HEK293 (cell line): ENCODE measurements at regions not wholly inside any gene's neighbourhood (a gene's known extent, or its start where the extent isn't known, plus 50 kb on each side); places are given as distances from the start of the nearest gene placed in this dataset.

ENCODE experiments used
- RBAK ChIP-seq: fragments of 450-650 bp; formaldehyde crosslinking; IDR thresholded peaks from 2 replicates; pipeline ENCODE4 v1.5.1; 2016; ENCODE audit warnings: missing biosample characterization, missing genetic modification characterization
- ZFP37 ChIP-seq: fragments of 450-650 bp; formaldehyde crosslinking; IDR thresholded peaks from 2 replicates; pipeline ENCODE4 v1.5.1; 2016; ENCODE audit warnings: missing biosample characterization, missing genetic modification characterization
- ZNF544 ChIP-seq: fragments of 450-650 bp; formaldehyde crosslinking; IDR thresholded peaks from 2 replicates; pipeline ENCODE4 v1.5.0; 2017; ENCODE audit warnings: missing biosample characterization, missing genetic modification characterization
- TF ChIP-seq, protein P1 (sequence below): fragments of 450-650 bp; formaldehyde crosslinking; IDR thresholded peaks from 2 replicates; pipeline ENCODE4 v1.5.1; 2016; ENCODE audit warnings: missing biosample characterization, missing genetic modification characterization

DNA sequence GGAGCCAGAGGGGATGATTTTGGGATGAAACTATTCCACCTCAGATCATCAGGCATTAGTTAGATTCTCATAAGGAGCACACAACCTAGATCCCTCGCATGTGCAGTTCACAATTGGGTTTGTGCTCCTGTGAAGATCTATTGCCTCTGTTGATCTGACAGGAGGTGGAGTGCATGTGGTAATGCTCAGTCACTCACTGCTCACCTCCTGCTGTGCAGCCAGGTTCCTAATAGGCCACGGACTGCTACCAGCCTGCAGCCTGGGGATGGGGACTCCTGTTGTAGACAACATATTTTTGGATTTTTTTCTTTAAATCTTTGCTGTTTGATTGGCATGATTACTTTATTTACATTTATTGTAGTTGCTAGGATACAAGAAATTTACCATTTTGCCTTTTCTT lies 765.0 kb downstream of the INHBA start:
- TF ChIP-seq, protein P1, sequence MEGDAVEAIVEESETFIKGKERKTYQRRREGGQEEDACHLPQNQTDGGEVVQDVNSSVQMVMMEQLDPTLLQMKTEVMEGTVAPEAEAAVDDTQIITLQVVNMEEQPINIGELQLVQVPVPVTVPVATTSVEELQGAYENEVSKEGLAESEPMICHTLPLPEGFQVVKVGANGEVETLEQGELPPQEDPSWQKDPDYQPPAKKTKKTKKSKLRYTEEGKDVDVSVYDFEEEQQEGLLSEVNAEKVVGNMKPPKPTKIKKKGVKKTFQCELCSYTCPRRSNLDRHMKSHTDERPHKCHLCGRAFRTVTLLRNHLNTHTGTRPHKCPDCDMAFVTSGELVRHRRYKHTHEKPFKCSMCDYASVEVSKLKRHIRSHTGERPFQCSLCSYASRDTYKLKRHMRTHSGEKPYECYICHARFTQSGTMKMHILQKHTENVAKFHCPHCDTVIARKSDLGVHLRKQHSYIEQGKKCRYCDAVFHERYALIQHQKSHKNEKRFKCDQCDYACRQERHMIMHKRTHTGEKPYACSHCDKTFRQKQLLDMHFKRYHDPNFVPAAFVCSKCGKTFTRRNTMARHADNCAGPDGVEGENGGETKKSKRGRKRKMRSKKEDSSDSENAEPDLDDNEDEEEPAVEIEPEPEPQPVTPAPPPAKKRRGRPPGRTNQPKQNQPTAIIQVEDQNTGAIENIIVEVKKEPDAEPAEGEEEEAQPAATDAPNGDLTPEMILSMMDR (tag by site-specific recombination) = no peak
- TF ChIP-seq RBAK (tag by site-specific recombination) = no peak
- no peak for TF ChIP-seq ZFP37 (tag by site-specific recombination)
- no peak for TF ChIP-seq ZNF544 (tag by site-specific recombination)
